GM23248 (cell line): ENCODE measurements at regions not wholly inside any gene's neighbourhood (a gene's known extent, or its start where the extent isn't known, plus 50 kb on each side); places are given as distances from the start of the nearest gene placed in this dataset.

Experiments
- DNase-seq: peaks from one replicate; pipeline ENCODE4 v3.0.0-alpha.2; 2015
- H2AFZ ChIP-seq: fragments of 200-600 bp; sonication (generic); 2 replicates; pipeline ENCODE4 v1.6.1; 2016; ENCODE audit warnings: antibody characterized with exemption
- H3F3A ChIP-seq: fragments of 200-600 bp; sonication (generic); 2 replicates; pipeline ENCODE4 v1.6.1; 2016; ENCODE audit warnings: mild to moderate bottlenecking, antibody characterized with exemption, mixed run types; ENCODE audit not compliant: insufficient read depth
- H3K27ac ChIP-seq: fragments of 200-600 bp; sonication (generic); 2 replicates; pipeline ENCODE4 v1.5.1; 2016; ENCODE audit warnings: mild to moderate bottlenecking
- H3K27me3 ChIP-seq: fragments of 200-600 bp; sonication (generic); replicated peaks from 2 replicates; pipeline ENCODE4 v1.6.1; 2016; ENCODE audit warnings: mild to moderate bottlenecking; ENCODE audit not compliant: insufficient read depth
- H3K36me3 ChIP-seq: fragments of 200-600 bp; sonication (generic); 2 replicates; pipeline ENCODE4 v1.6.1; 2016; ENCODE audit warnings: low read depth, mild to moderate bottlenecking
- H3K4me1 ChIP-seq: fragments of 200-600 bp; sonication (generic); 2 replicates; pipeline ENCODE4 v1.6.1; 2016; ENCODE audit warnings: mild to moderate bottlenecking; ENCODE audit not compliant: insufficient read depth
- H3K4me2 ChIP-seq: fragments of 200-600 bp; sonication (generic); one replicate; pipeline ENCODE4 v1.6.1; 2016; ENCODE audit warnings: mild to moderate bottlenecking; ENCODE audit not compliant: unreplicated experiment
- H3K4me3 ChIP-seq: fragments of 200-600 bp; sonication (generic); 2 replicates; pipeline ENCODE4 v1.5.1; 2016; ENCODE audit warnings: mild to moderate bottlenecking
- H3K79me2 ChIP-seq: fragments of 200-600 bp; sonication (generic); 2 replicates; pipeline ENCODE4 v1.6.1; 2016; ENCODE audit warnings: mild to moderate bottlenecking; ENCODE audit not compliant: insufficient read depth
- H3K9ac ChIP-seq: fragments of 200-600 bp; sonication (generic); 2 replicates; pipeline ENCODE4 v1.6.1; 2016; ENCODE audit warnings: mild to moderate bottlenecking
- H3K9me2 ChIP-seq: fragments of 200-600 bp; sonication (generic); 2 replicates; pipeline ENCODE4 v1.6.1; 2016; ENCODE audit warnings: mixed run types, mild to moderate bottlenecking, moderate library complexity; ENCODE audit not compliant: insufficient read depth
- H3K9me3 ChIP-seq: fragments of 200-600 bp; sonication (generic); one replicate; pipeline ENCODE4 v1.6.1; 2017; ENCODE audit warnings: low read depth
- H4K20me1 ChIP-seq: fragments of 200-600 bp; sonication (generic); 2 replicates; pipeline ENCODE4 v1.6.0; 2016; ENCODE audit not compliant: insufficient read depth
- EZH2 ChIP-seq: fragments of 200-600 bp; sonication (generic); IDR thresholded peaks from 2 replicates; pipeline ENCODE4 v1.6.1; 2018; ENCODE audit warnings: antibody characterized with exemption, mild to moderate bottlenecking; ENCODE audit not compliant: insufficient read depth, poor library complexity, severe bottlenecking
- EZH2phosphoT487 ChIP-seq: fragments of 200-600 bp; sonication (generic); IDR thresholded peaks from 2 replicates; pipeline ENCODE4 v1.6.1; 2018; ENCODE audit warnings: antibody characterized with exemption, moderate library complexity, mild to moderate bottlenecking, low read depth; ENCODE audit not compliant: insufficient read depth
- WGBS, 2 experiments: methylation state at CpG; one replicate each; pipeline ENCODE4 v1.1.6; 2015 to 2017; ENCODE audit warnings: low lambda C conversion rate in 2 of 2, low coverage in 1 of 2; ENCODE audit errors: missing lambda C conversion rate in 2 of 2; 5-methylcytosine and 5-hydroxymethylcytosine counted together
- in situ Hi-C: fragments of 300-500 bp; cut with MboI; formaldehyde crosslinking; loops from 2 replicates; pipeline ENCODE4 v1.15.0; 2020

- H3K27me3 ChIP-seq = no peaks in the 10 kb centered on the region
- in situ Hi-C loops = no loop called here
- peak overlapping the region; percentile 76 for H2AFZ ChIP-seq
- no peaks in the 10 kb centered on the region for H3K4me1 ChIP-seq
- peak overlapping the region; percentile 68 for H3K4me3 ChIP-seq
- peak overlapping the region; percentile 71 for H3K4me2 ChIP-seq
- no peaks in the 10 kb centered on the region for H3K9me3 ChIP-seq
- no peak overlapping the region for H3K27ac ChIP-seq
- 23 to 27% methylated on average over 18 of the region's 18 CpGs for WGBS, 2 experiments
- H3K9me2 ChIP-seq = no peaks in the 10 kb centered on the region
- H4K20me1 ChIP-seq = no peaks in the 10 kb centered on the region
- DNase-seq = peak; percentile 73
- TF ChIP-seq EZH2phosphoT487 = no peak
- TF ChIP-seq EZH2 = no peak
- no peaks in the 10 kb centered on the region for H3K36me3 ChIP-seq
- no peaks in the 10 kb centered on the region for H3K79me2 ChIP-seq
- H3F3A ChIP-seq = no peaks in the 10 kb centered on the region
- H3K9ac ChIP-seq = peak overlapping the region; percentile 39
Observed at GRCh38 chr9:86756576-86757381, 190.5 kb downstream of the GAS1 start.

- no peaks in the 10 kb centered on the region for H3F3A ChIP-seq
- H3K4me2 ChIP-seq = no peak overlapping the region
- no peak overlapping the region for H3K9ac ChIP-seq
- H3K9me2 ChIP-seq = no peaks in the 10 kb centered on the region
- H3K79me2 ChIP-seq = no peaks in the 10 kb centered on the region
- no peaks in the 10 kb centered on the region for H3K9me3 ChIP-seq
- no peak overlapping the region for H3K27ac ChIP-seq
- 64 to 65% methylated on average over 8 of the region's 8 CpGs for WGBS, 2 experiments
- no peaks in the 10 kb centered on the region for H3K36me3 ChIP-seq
- no peaks in the 10 kb centered on the region for H4K20me1 ChIP-seq
- no peaks in the 10 kb centered on the region for H3K4me1 ChIP-seq
- no peaks in the 10 kb centered on the region for H3K27me3 ChIP-seq
- H2AFZ ChIP-seq = no peak overlapping the region
- DNase-seq = no peak
- H3K4me3 ChIP-seq = no peak overlapping the region
- in situ Hi-C loops = no loop called here
- TF ChIP-seq EZH2 (no peak), EZH2phosphoT487 (no peak)
Observed at GRCh38 chr9:86755561-86755941, 191.8 kb downstream of the GAS1 start.

- H3F3A ChIP-seq = no peaks in the 10 kb centered on the region
- H3K27ac ChIP-seq = no peak overlapping the region
- in situ Hi-C loops = no loop called here
- no peak for DNase-seq
- no peaks in the 10 kb centered on the region for H3K27me3 ChIP-seq
- no peaks in the 10 kb centered on the region for H3K9me2 ChIP-seq
- H3K4me1 ChIP-seq = no peaks in the 10 kb centered on the region
- no peaks in the 10 kb centered on the region for H3K36me3 ChIP-seq
- H3K9me3 ChIP-seq = no peaks in the 10 kb centered on the region
- no peaks in the 10 kb centered on the region for H3K79me2 ChIP-seq
- no peaks in the 10 kb centered on the region for H4K20me1 ChIP-seq
- TF ChIP-seq EZH2 = no peak
- TF ChIP-seq EZH2phosphoT487 = no peak
- WGBS, 2 experiments = 46 to 47% methylated on average over 6 of the region's 6 CpGs
- no peak overlapping the region for H3K4me3 ChIP-seq
- no peak overlapping the region for H3K9ac ChIP-seq
- no peak overlapping the region for H2AFZ ChIP-seq
- no peak overlapping the region for H3K4me2 ChIP-seq
Observed at GRCh38 chr9:86754581-86755560, 192.4 kb downstream of the GAS1 start.

GRCh38 chr9:86753836-86754235 is 193.5 kb downstream of the GAS1 start:
- H3F3A ChIP-seq = no peaks in the 10 kb centered on the region
- WGBS, 2 experiments = 78 to 91% methylated on average over 3 of the region's 3 CpGs
- H3K79me2 ChIP-seq = no peaks in the 10 kb centered on the region
- H2AFZ ChIP-seq = no peak overlapping the region
- DNase-seq = no peak
- no peaks in the 10 kb centered on the region for H3K9me2 ChIP-seq
- H3K4me3 ChIP-seq = no peak overlapping the region
- H3K9me3 ChIP-seq = no peaks in the 10 kb centered on the region
- H3K4me1 ChIP-seq = no peaks in the 10 kb centered on the region
- H3K27me3 ChIP-seq = no peaks in the 10 kb centered on the region
- H3K36me3 ChIP-seq = no peaks in the 10 kb centered on the region
- H3K27ac ChIP-seq = no peak overlapping the region
- in situ Hi-C loops = no loop called here
- no peak overlapping the region for H3K9ac ChIP-seq
- H4K20me1 ChIP-seq = no peaks in the 10 kb centered on the region
- no peak overlapping the region for H3K4me2 ChIP-seq
- no peak for TF ChIP-seq EZH2phosphoT487
- no peak for TF ChIP-seq EZH2
